H1 (cell line): ENCODE measurements at regions not wholly inside any gene's neighbourhood (a gene's known extent, or its start where the extent isn't known, plus 50 kb on each side); places are given as distances from the start of the nearest gene placed in this dataset.

Source experiments
- BACH1 ChIP-seq: IDR thresholded peaks from 2 replicates; pipeline ENCODE4 v1.6.1; 2012; ENCODE audit warnings: low read length, improper control_type of control experiment
- BCL11A ChIP-seq, 2 experiments: IDR thresholded peaks; one replicate each; pipeline ENCODE4 v1.6.1; 2011; ENCODE audit warnings: low read depth in 2 of 2, low read length in 2 of 2, mild to moderate bottlenecking in 2 of 2
- CHD7 ChIP-seq: fragments of 300-600 bp; sonication (generic); IDR thresholded peaks from 2 replicates; pipeline ENCODE4 v1.7.1; 2012; ENCODE audit warnings: low read length, moderate library complexity, mild to moderate bottlenecking, inconsistent platforms; ENCODE audit not compliant: insufficient replicate concordance
- HDAC6 ChIP-seq: IDR thresholded peaks from one replicate; pipeline ENCODE4 v1.7.1; 2012; ENCODE audit warnings: low read depth, mild to moderate bottlenecking, inconsistent platforms, low read length, moderate library complexity
- RBBP5 ChIP-seq: IDR thresholded peaks from 2 replicates; pipeline ENCODE4 v1.7.1; 2012; ENCODE audit warnings: low read depth, mild to moderate bottlenecking, inconsistent platforms, low read length, moderate library complexity, borderline replicate concordance
- SIX5 ChIP-seq: IDR thresholded peaks from 2 replicates; pipeline ENCODE4 v1.6.1; 2011; ENCODE audit warnings: mild to moderate bottlenecking, low read depth, low read length
- TAF1 ChIP-seq: IDR thresholded peaks from 2 replicates; pipeline ENCODE4 v1.6.1; 2011; ENCODE audit warnings: mild to moderate bottlenecking, low read depth, low read length

GRCh38 chr1:30249446-30250337 lies 473.7 kb downstream of the MATN1 start (continued):
- TF ChIP-seq RBBP5 (no peak), HDAC6 (no peak), SIX5 (no peak), BACH1 (no peak), BCL11A (IDR thresholded peaks at IDR 0.05; ENCODE audit: low read depth in 2 of 2, low read length in 2 of 2) (no peak), CHD7 (no peak), TAF1 (no peak)
